Osteocyte (in vitro differentiated cells): ENCODE measurements at regions not wholly inside any gene's neighbourhood (a gene's known extent, or its start where the extent isn't known, plus 50 kb on each side); places are given as distances from the start of the nearest gene placed in this dataset.

Experiments used
- DNase-seq: peaks from one replicate; pipeline ENCODE4 v3.0.0; 2021; ENCODE audit warnings: mixed read lengths; ENCODE audit not compliant: unreplicated experiment; ENCODE audit errors: extremely low spot score
- H3K27ac Mint-ChIP-seq: one replicate; pipeline ENCODE4 v1.8.0; 2021; ENCODE audit warnings: mild to moderate bottlenecking, mixed read lengths; ENCODE audit not compliant: unreplicated experiment
- H3K27me3 Mint-ChIP-seq: one replicate; pipeline ENCODE4 v1.8.0; 2021; ENCODE audit warnings: mixed read lengths; ENCODE audit not compliant: unreplicated experiment
- H3K36me3 Mint-ChIP-seq: one replicate; pipeline ENCODE4 v1.8.0; 2021; ENCODE audit warnings: mixed read lengths; ENCODE audit not compliant: unreplicated experiment
- H3K4me1 Mint-ChIP-seq: one replicate; pipeline ENCODE4 v1.8.0; 2021; ENCODE audit warnings: mixed read lengths; ENCODE audit not compliant: unreplicated experiment
- H3K4me3 Mint-ChIP-seq: one replicate; pipeline ENCODE4 v1.8.0; 2021; ENCODE audit warnings: mild to moderate bottlenecking, moderate library complexity, mixed read lengths; ENCODE audit not compliant: unreplicated experiment
- H3K9me3 Mint-ChIP-seq: one replicate; pipeline ENCODE4 v1.8.0; 2021; ENCODE audit warnings: mixed read lengths; ENCODE audit not compliant: unreplicated experiment
- TF ChIP-seq, protein P1 (sequence below): fragments of 200-600 bp; sonication (generic); IDR thresholded peaks from 2 replicates; pipeline ENCODE4 v1.5.0; 2021; ENCODE audit warnings: antibody characterized with exemption, mild to moderate bottlenecking, moderate library complexity

DNA sequence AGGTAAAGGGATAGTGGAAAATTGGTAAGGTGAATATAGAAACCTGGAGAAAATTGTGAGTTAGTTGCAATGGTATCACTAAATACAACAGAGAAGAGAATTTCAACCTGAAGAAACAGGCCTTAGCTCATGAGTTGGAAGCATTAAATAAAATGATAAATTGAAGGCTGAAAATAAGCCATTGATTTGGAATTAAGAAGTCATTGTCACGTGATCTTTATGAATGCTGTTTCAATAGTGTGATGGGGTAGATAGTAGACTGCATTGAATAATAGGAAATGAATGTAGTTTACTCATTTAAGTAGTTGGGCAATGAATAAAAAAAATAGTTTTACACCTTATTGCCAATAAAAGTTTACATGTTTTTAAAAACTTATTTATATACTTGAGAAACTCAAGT is 88.5 kb upstream of the ADGRB3 start:
- Mint-ChIP-seq H3K4me3 (no peak overlapping the region), H3K27me3 (peaks cover 2% of the 10 kb centered on the region), H3K9me3 (peaks cover 7% of the 10 kb centered on the region), H3K36me3 (no peaks in the 10 kb centered on the region), H3K4me1 (no peaks in the 10 kb centered on the region), H3K27ac (no peak overlapping the region)
- DNase-seq, result no peak
- TF ChIP-seq, protein P1, sequence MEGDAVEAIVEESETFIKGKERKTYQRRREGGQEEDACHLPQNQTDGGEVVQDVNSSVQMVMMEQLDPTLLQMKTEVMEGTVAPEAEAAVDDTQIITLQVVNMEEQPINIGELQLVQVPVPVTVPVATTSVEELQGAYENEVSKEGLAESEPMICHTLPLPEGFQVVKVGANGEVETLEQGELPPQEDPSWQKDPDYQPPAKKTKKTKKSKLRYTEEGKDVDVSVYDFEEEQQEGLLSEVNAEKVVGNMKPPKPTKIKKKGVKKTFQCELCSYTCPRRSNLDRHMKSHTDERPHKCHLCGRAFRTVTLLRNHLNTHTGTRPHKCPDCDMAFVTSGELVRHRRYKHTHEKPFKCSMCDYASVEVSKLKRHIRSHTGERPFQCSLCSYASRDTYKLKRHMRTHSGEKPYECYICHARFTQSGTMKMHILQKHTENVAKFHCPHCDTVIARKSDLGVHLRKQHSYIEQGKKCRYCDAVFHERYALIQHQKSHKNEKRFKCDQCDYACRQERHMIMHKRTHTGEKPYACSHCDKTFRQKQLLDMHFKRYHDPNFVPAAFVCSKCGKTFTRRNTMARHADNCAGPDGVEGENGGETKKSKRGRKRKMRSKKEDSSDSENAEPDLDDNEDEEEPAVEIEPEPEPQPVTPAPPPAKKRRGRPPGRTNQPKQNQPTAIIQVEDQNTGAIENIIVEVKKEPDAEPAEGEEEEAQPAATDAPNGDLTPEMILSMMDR, result no peak

DNA sequence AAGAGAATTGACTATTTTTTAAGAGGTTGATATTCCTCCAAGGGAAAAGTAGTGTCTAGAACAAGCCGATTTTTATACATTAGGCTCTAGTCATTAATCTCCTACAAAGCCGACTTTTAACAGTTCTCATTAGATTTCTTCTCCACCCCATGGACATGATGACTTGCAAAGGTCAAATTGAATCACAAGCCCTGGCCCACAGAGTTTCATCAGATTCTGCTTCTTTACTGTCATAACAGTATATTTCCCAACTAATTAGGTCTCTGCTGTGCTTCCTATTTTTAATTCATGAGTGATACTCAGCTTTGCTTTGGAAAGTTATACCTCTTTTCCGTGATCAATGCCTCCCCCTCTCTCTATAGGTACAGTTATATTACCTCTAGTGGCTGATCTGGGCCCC is 90.6 kb upstream of the ADGRB3 start:
- peaks cover 7% of the 10 kb centered on the region for H3K9me3 Mint-ChIP-seq
- H3K4me1 Mint-ChIP-seq, result no peaks in the 10 kb centered on the region
- H3K4me3 Mint-ChIP-seq, result no peak overlapping the region
- peaks cover 11% of the 10 kb centered on the region for H3K27me3 Mint-ChIP-seq
- TF ChIP-seq, protein P1, result no peak
- no peaks in the 10 kb centered on the region for H3K36me3 Mint-ChIP-seq
- DNase-seq, result no peak
- H3K27ac Mint-ChIP-seq, result no peak overlapping the region

DNA sequence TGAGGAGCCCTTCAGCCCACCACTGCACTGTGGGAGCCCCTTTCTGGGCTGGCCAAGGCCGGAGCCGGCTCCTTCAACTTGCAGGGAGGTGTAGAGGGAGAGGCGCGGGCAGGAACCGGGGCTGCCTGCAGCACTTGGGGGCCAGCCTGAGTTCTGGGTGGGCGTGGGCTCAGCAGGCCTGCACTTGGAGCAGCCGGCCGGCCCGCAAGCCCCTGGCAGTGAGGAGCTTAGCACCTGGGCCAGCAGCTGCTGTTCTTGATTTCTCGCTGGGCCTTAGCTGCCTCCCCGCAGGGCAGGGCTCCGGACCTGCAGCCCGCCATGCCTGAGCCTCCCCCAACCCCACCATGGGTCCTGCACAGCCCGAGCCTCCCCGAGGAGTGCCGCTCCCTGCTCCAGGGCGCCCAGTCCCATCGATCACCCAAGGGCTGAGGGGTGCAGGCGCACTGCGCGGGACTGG is 101.7 kb upstream of the ADGRB3 start:
- H3K9me3 Mint-ChIP-seq, result peaks cover 10% of the 10 kb centered on the region
- no peak overlapping the region for H3K27ac Mint-ChIP-seq
- DNase-seq, result no peak
- no peak overlapping the region for H3K4me3 Mint-ChIP-seq
- H3K4me1 Mint-ChIP-seq, result no peaks in the 10 kb centered on the region
- no peaks in the 10 kb centered on the region for H3K36me3 Mint-ChIP-seq
- TF ChIP-seq, protein P1, result no peak
- no peaks in the 10 kb centered on the region for H3K27me3 Mint-ChIP-seq

DNA sequence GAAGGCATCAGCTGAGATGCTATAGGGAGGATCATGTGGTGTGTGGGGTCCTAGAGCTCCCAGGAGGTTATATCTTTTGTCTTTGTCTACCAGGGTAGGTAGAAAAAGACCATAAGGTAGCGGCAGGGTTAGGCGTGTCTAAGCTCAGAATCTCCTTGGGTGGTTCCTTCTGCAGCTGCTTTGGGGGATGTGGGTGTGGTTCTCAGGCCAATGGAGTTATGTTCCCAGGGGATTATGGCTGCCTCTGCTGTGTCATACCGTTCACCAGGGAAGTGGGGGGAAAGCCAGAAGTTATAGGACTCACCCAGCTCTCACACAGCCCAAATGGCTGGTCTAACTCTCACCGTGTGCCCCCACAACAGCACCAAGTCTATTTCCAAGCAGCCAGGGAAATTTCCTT is 107.4 kb upstream of the ADGRB3 start:
- no peak overlapping the region for H3K27ac Mint-ChIP-seq
- TF ChIP-seq, protein P1, result no peak
- no peaks in the 10 kb centered on the region for H3K36me3 Mint-ChIP-seq
- no peak for DNase-seq
- H3K4me1 Mint-ChIP-seq, result no peaks in the 10 kb centered on the region
- peaks cover 14% of the 10 kb centered on the region for H3K27me3 Mint-ChIP-seq
- H3K9me3 Mint-ChIP-seq, result peaks cover 4% of the 10 kb centered on the region
- H3K4me3 Mint-ChIP-seq, result no peak overlapping the region

DNA sequence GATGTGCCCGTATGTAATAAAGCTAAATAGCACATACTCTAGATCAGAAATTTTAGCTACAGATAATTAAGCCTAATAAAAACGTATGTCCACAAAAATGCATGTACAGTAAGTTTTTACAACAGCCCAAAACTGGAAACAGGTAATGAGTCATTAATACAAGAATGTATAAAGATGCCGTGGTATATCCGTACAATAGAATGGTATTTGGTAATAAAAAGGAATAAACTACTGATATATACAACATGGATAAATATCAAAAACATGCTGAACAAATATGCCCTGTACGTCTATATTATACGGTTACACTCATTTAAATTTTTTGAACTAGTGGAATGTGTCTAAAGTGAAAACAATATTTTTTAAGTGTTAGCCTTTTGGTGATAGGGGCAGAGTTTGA is 128.2 kb upstream of the ADGRB3 start:
- Mint-ChIP-seq H3K4me3 (no peak overlapping the region), H3K9me3 (no peaks in the 10 kb centered on the region), H3K27me3 (peaks cover 10% of the 10 kb centered on the region), H3K4me1 (no peaks in the 10 kb centered on the region), H3K36me3 (no peaks in the 10 kb centered on the region), H3K27ac (no peak overlapping the region)
- TF ChIP-seq, protein P1, result no peak
- no peak for DNase-seq
